ENCODE measurements at regions not wholly inside any gene's neighbourhood (a gene's known extent, or its start where the extent isn't known, plus 50 kb on each side); places are given as distances from the start of the nearest gene placed in this dataset.

GRCh38 chr16:85971902-85972638, 73.1 kb downstream of the IRF8 start:
- H3K27me3 Mint-ChIP-seq (ENCODE audit: low read depth, poor library complexity), result peaks cover 26% of the 10 kb centered on the region
- no peak for TF ChIP-seq CTCF (IDR thresholded peaks at IDR 0.05)
- H3K27ac Mint-ChIP-seq, result no peak overlapping the region
- H3K36me3 Mint-ChIP-seq (ENCODE audit: low read depth), result peaks cover 4% of the 10 kb centered on the region
- no peak for DNase-seq
- H3K9me3 Mint-ChIP-seq, result peaks cover 18% of the 10 kb centered on the region
- no peak overlapping the region for H3K4me3 Mint-ChIP-seq
- H3K4me1 Mint-ChIP-seq, result peaks cover 44% of the 10 kb centered on the region

GRCh38 chr16:85974428-85975375, 75.7 kb downstream of the IRF8 start:
- H3K27me3 Mint-ChIP-seq (ENCODE audit: low read depth, poor library complexity), result peaks cover 40% of the 10 kb centered on the region
- H3K36me3 Mint-ChIP-seq (ENCODE audit: low read depth), result peaks cover 4% of the 10 kb centered on the region
- no peak for DNase-seq
- H3K4me1 Mint-ChIP-seq, result peaks cover 31% of the 10 kb centered on the region
- no peak overlapping the region for H3K27ac Mint-ChIP-seq
- no peak for TF ChIP-seq CTCF (IDR thresholded peaks at IDR 0.05)
- no peak overlapping the region for H3K4me3 Mint-ChIP-seq
- H3K9me3 Mint-ChIP-seq, result peaks cover 18% of the 10 kb centered on the region

GRCh38 chr16:85975451-85975981, 76.6 kb downstream of the IRF8 start:
- H3K36me3 Mint-ChIP-seq (ENCODE audit: low read depth), result peaks cover 4% of the 10 kb centered on the region
- H3K4me1 Mint-ChIP-seq, result peaks cover 23% of the 10 kb centered on the region
- no peak for DNase-seq
- H3K27me3 Mint-ChIP-seq (ENCODE audit: low read depth, poor library complexity), result peaks cover 37% of the 10 kb centered on the region
- H3K27ac Mint-ChIP-seq, result no peak overlapping the region
- TF ChIP-seq CTCF (IDR thresholded peaks at IDR 0.05), result no peak
- no peak overlapping the region for H3K4me3 Mint-ChIP-seq
- peaks cover 18% of the 10 kb centered on the region for H3K9me3 Mint-ChIP-seq

- peaks cover 39% of the 10 kb centered on the region for H3K27me3 Mint-ChIP-seq (ENCODE audit: low read depth, poor library complexity)
- peaks cover 21% of the 10 kb centered on the region for H3K4me1 Mint-ChIP-seq
- H3K9me3 Mint-ChIP-seq, result peaks cover 11% of the 10 kb centered on the region
Observed at GRCh38 chr16:85978291-85978775, 79.4 kb downstream of the IRF8 start.

GRCh38 chr16:85978976-85979375, 80.0 kb downstream of the IRF8 start:
- H3K36me3 Mint-ChIP-seq (ENCODE audit: low read depth), result peaks cover 2% of the 10 kb centered on the region
- H3K4me1 Mint-ChIP-seq, result peaks cover 20% of the 10 kb centered on the region
- no peak overlapping the region for H3K4me3 Mint-ChIP-seq
- peaks cover 9% of the 10 kb centered on the region for H3K9me3 Mint-ChIP-seq
- H3K27ac Mint-ChIP-seq, result no peak overlapping the region
- peaks cover 40% of the 10 kb centered on the region for H3K27me3 Mint-ChIP-seq (ENCODE audit: low read depth, poor library complexity)
- DNase-seq, result no peak
- TF ChIP-seq CTCF (IDR thresholded peaks at IDR 0.05), result no peak

More at GRCh38 chr16:85978291-85978775, 79.4 kb downstream of the IRF8 start:
- DNase-seq, result no peak
- no peak for TF ChIP-seq CTCF (IDR thresholded peaks at IDR 0.05)
- H3K27ac Mint-ChIP-seq, result no peak overlapping the region
- H3K4me3 Mint-ChIP-seq, result no peak overlapping the region
- H3K36me3 Mint-ChIP-seq (ENCODE audit: low read depth), result peaks cover 4% of the 10 kb centered on the region

Data from nephron progenitor cell (in vitro differentiated cells).